Neural progenitor cell (in vitro differentiated cells): ENCODE measurements at regions not wholly inside any gene's neighbourhood (a gene's known extent, or its start where the extent isn't known, plus 50 kb on each side); places are given as distances from the start of the nearest gene placed in this dataset.

Experiments
- DNase-seq: peaks from one replicate; pipeline ENCODE4 v3.0.0-alpha.2; 2016; ENCODE audit warnings: low spot score
- H2AFZ ChIP-seq: fragments of 200-600 bp; sonication (generic); replicated peaks from 2 replicates; pipeline ENCODE4 v1.6.1; 2016; ENCODE audit warnings: antibody characterized with exemption
- H3F3A ChIP-seq: fragments of 200-600 bp; sonication (generic); 2 replicates; pipeline ENCODE4 v1.6.1; 2016; ENCODE audit warnings: antibody characterized with exemption, low read depth
- H3K27ac ChIP-seq: fragments of 200-600 bp; sonication (generic); 2 replicates; pipeline ENCODE4 v1.5.1; 2016; ENCODE audit warnings: mild to moderate bottlenecking
- H3K27me3 ChIP-seq: fragments of 200-600 bp; sonication (generic); 2 replicates; pipeline ENCODE4 v1.6.1; 2016; ENCODE audit warnings: mild to moderate bottlenecking, moderate library complexity
- H3K36me3 ChIP-seq: fragments of 200-600 bp; sonication (generic); 2 replicates; pipeline ENCODE4 v1.5.1; 2016
- H3K4me1 ChIP-seq: fragments of 200-600 bp; sonication (generic); 2 replicates; pipeline ENCODE4 v1.6.1; 2016; ENCODE audit warnings: mixed run types
- H3K4me2 ChIP-seq: fragments of 200-600 bp; sonication (generic); 2 replicates; pipeline ENCODE4 v1.6.1; 2016
- H3K4me3 ChIP-seq: fragments of 200-600 bp; sonication (generic); 2 replicates; pipeline ENCODE4 v1.5.1; 2016
- H3K79me2 ChIP-seq: fragments of 200-600 bp; sonication (generic); 2 replicates; pipeline ENCODE4 v1.6.1; 2016; ENCODE audit warnings: low read depth
- H3K9ac ChIP-seq: fragments of 200-600 bp; sonication (generic); 2 replicates; pipeline ENCODE4 v1.6.1; 2016
- H3K9me3 ChIP-seq: fragments of 200-600 bp; sonication (generic); 2 replicates; pipeline ENCODE4 v1.5.1; 2016; ENCODE audit warnings: low read depth
- H4K20me1 ChIP-seq: fragments of 200-600 bp; sonication (generic); 2 replicates; pipeline ENCODE4 v1.6.1; 2016; ENCODE audit warnings: low read depth
- H3K27ac Mint-ChIP-seq: 3 replicates; pipeline ENCODE4 v1.8.0; 2021; ENCODE audit warnings: mixed read lengths
- H3K27me3 Mint-ChIP-seq: 2 replicates; pipeline ENCODE4 v1.8.0; 2022; ENCODE audit warnings: low read depth, mild to moderate bottlenecking, inconsistent platforms, moderate library complexity, mixed read lengths; ENCODE audit not compliant: insufficient read depth
- H3K36me3 Mint-ChIP-seq: 3 replicates; pipeline ENCODE4 v1.8.0; 2021; ENCODE audit warnings: mixed read lengths
- H3K4me1 Mint-ChIP-seq: 3 replicates; pipeline ENCODE4 v1.8.0; 2021; ENCODE audit warnings: mixed read lengths
- H3K4me3 Mint-ChIP-seq: 3 replicates; pipeline ENCODE4 v1.8.0; 2021; ENCODE audit warnings: mild to moderate bottlenecking, moderate library complexity, mixed read lengths
- H3K9me3 Mint-ChIP-seq: 3 replicates; pipeline ENCODE4 v1.8.0; 2020; ENCODE audit warnings: mixed read lengths
- EZH2 ChIP-seq: fragments of 200-600 bp; sonication (generic); IDR thresholded peaks from 2 replicates; pipeline ENCODE4 v1.6.1; 2017; ENCODE audit warnings: antibody characterized with exemption, mild to moderate bottlenecking, moderate library complexity
- EZH2phosphoT487 ChIP-seq: fragments of 200-600 bp; sonication (generic); IDR thresholded peaks from 2 replicates; pipeline ENCODE4 v1.6.1; 2017; ENCODE audit warnings: antibody characterized with exemption
- TF ChIP-seq, protein P1 (sequence below): fragments of 200-600 bp; sonication (generic); IDR thresholded peaks from 2 replicates; pipeline ENCODE4 v1.5.1; 2017; ENCODE audit warnings: antibody characterized with exemption, mild to moderate bottlenecking

DNA sequence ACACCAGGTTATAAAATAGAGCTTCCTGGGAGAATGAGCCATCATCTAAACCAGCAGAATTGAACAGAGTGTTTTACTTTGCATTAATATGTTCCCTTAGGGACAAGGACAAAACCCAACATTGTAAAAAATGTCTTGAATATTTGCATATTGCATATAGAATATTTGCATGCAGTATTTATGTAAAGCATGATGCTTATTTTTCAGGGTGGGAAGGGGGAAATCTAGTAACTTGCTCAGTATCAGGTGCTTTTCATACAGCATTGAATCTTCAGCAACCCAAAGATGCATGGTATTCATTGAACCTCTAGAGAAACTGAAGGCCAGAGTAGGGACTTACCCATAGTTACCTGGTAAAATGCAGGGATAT is 409.2 kb upstream of the ZMIZ1 start:
- Histone ChIP-seq H3K27ac (no peak overlapping the region), H3K36me3 (no peaks in the 10 kb centered on the region), H3K4me1 (peaks cover 35% of the 10 kb centered on the region), H3K4me3 (no peak overlapping the region), H3K9me3 (peaks cover 6% of the 10 kb centered on the region), H3K27me3 (no peaks in the 10 kb centered on the region), H3K79me2 (no peaks in the 10 kb centered on the region), H4K20me1 (no peaks in the 10 kb centered on the region), H2AFZ (no peak overlapping the region), H3K4me2 (no peak overlapping the region), H3K9ac (no peak overlapping the region), H3F3A (peaks cover 13% of the 10 kb centered on the region)
- no peak for DNase-seq
- peaks cover 8% of the 10 kb centered on the region for H3K9me3 Mint-ChIP-seq
- no peak overlapping the region for H3K27ac Mint-ChIP-seq
- H3K4me3 Mint-ChIP-seq = no peak overlapping the region
- peaks cover 8% of the 10 kb centered on the region for H3K27me3 Mint-ChIP-seq
- TF ChIP-seq EZH2 (no peak), EZH2phosphoT487 (no peak)
- TF ChIP-seq, protein P1, sequence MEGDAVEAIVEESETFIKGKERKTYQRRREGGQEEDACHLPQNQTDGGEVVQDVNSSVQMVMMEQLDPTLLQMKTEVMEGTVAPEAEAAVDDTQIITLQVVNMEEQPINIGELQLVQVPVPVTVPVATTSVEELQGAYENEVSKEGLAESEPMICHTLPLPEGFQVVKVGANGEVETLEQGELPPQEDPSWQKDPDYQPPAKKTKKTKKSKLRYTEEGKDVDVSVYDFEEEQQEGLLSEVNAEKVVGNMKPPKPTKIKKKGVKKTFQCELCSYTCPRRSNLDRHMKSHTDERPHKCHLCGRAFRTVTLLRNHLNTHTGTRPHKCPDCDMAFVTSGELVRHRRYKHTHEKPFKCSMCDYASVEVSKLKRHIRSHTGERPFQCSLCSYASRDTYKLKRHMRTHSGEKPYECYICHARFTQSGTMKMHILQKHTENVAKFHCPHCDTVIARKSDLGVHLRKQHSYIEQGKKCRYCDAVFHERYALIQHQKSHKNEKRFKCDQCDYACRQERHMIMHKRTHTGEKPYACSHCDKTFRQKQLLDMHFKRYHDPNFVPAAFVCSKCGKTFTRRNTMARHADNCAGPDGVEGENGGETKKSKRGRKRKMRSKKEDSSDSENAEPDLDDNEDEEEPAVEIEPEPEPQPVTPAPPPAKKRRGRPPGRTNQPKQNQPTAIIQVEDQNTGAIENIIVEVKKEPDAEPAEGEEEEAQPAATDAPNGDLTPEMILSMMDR = no peak
- H3K4me1 Mint-ChIP-seq = peaks cover 4% of the 10 kb centered on the region
- no peaks in the 10 kb centered on the region for H3K36me3 Mint-ChIP-seq

DNA sequence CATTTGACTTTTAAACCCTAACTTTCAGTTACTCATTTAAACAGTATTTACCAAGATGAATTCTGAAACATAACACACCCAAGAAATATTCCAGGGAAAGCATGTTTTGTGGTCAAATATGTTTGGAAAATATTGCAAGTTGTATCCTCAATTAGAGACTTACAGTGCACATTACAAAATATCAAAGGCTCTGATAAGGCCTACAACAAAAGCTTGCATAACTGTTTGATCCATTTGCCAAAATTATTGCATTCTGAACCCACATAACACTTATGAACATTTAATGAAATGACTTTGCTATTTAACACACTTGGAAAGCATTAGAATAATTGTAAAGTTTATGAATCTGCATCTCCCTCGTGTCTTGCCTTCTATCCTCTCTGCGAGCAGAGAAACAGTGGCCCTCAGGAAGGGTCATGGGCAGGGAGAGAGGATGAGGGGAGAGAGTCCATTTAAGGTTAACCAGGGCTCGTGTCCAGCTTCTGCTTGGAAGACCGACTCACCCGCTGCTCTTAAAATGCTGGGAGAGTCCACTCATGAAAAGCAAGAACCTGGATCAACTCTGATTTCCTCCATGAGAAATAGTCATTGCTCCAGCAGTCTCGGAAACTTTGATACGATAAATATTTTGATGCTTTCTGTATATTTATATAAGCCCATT is 408.2 kb upstream of the ZMIZ1 start:
- Histone ChIP-seq H3K79me2 (no peaks in the 10 kb centered on the region), H3K27ac (no peak overlapping the region), H3K4me3 (no peak overlapping the region), H3F3A (peaks cover 13% of the 10 kb centered on the region), H3K4me1 (peaks cover 27% of the 10 kb centered on the region), H3K36me3 (no peaks in the 10 kb centered on the region), H4K20me1 (no peaks in the 10 kb centered on the region), H3K9ac (no peak overlapping the region), H3K27me3 (no peaks in the 10 kb centered on the region), H3K4me2 (no peak overlapping the region), H2AFZ (no peak overlapping the region), H3K9me3 (peaks cover 8% of the 10 kb centered on the region)
- DNase-seq = no peak
- peaks cover 4% of the 10 kb centered on the region for H3K4me1 Mint-ChIP-seq
- H3K9me3 Mint-ChIP-seq = peaks cover 16% of the 10 kb centered on the region
- peaks cover 12% of the 10 kb centered on the region for H3K27me3 Mint-ChIP-seq
- H3K4me3 Mint-ChIP-seq = no peak overlapping the region
- H3K27ac Mint-ChIP-seq = no peak overlapping the region
- TF ChIP-seq EZH2 (no peak), EZH2phosphoT487 (no peak)
- TF ChIP-seq, protein P1 = no peak
- no peaks in the 10 kb centered on the region for H3K36me3 Mint-ChIP-seq

DNA sequence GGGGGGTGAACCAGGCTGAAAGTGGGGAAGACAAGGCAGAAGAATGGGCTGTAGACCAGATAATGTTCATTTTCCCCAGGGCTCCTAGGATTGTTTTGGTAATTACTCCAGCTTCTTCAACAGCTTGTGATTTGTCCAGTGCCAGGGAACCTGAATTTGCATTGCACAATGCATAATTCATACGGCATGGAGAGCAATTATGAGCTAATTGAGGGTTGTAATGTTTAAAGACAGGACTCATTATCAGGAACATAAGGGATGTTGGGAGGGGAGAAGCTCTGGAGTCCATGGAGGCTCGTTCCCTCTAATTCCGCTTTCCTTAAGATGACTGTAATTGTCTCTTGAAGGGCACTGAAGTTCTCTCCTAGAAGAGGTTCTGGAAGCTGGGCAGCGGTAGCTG is 405.0 kb upstream of the ZMIZ1 start:
- Mint-ChIP-seq H3K9me3 (peaks cover 38% of the 10 kb centered on the region), H3K4me1 (peaks cover 4% of the 10 kb centered on the region), H3K4me3 (no peak overlapping the region), H3K27ac (no peak overlapping the region), H3K27me3 (peaks cover 9% of the 10 kb centered on the region), H3K36me3 (no peaks in the 10 kb centered on the region)
- no peaks in the 10 kb centered on the region for H3F3A ChIP-seq
- no peaks in the 10 kb centered on the region for H4K20me1 ChIP-seq
- H3K4me1 ChIP-seq = peaks cover 12% of the 10 kb centered on the region
- H3K36me3 ChIP-seq = no peaks in the 10 kb centered on the region
- H3K27ac ChIP-seq = no peak overlapping the region
- no peak overlapping the region for H3K4me3 ChIP-seq
- H3K9me3 ChIP-seq = peaks cover 8% of the 10 kb centered on the region
- no peaks in the 10 kb centered on the region for H3K27me3 ChIP-seq
- no peak for TF ChIP-seq EZH2phosphoT487
- no peak for TF ChIP-seq EZH2
- TF ChIP-seq, protein P1 = no peak
- no peak for DNase-seq
- no peak overlapping the region for H3K9ac ChIP-seq
- no peaks in the 10 kb centered on the region for H3K79me2 ChIP-seq
- H2AFZ ChIP-seq = no peak overlapping the region
- no peak overlapping the region for H3K4me2 ChIP-seq
